SKM-1 treated with dmso at 0.1 percent for 144 hours (cell line): ENCODE measurements at regions not wholly inside any gene's neighbourhood (a gene's known extent, or its start where the extent isn't known, plus 50 kb on each side); places are given as distances from the start of the nearest gene placed in this dataset.
A peak's percentile ranks its signal among the peaks of the same experiment; 100 is the strongest.

Source experiments
- DNase-seq: peaks from one replicate; lab custom pipeline; 2025; ENCODE audit not compliant: unreplicated experiment; lab: John Stamatoyannopoulos, UW

- no peak for DNase-seq
These were observed 73.9 kb upstream of the TAF9B start for GRCh38 chrX:78213331-78213730.

GRCh38 chrX:78199851-78200250 lies 60.4 kb upstream of the TAF9B start:
- peak; percentile 1 for DNase-seq
